ENCODE measurements at regions not wholly inside any gene's neighbourhood (a gene's known extent, or its start where the extent isn't known, plus 50 kb on each side); places are given as distances from the start of the nearest gene placed in this dataset.
A peak's percentile ranks its signal among the peaks of the same experiment; 100 is the strongest.

- H2AFZ ChIP-seq, result no peak overlapping the region
- TF ChIP-seq EZH2 (IDR thresholded peaks at IDR 0.05; ENCODE audit: borderline replicate concordance), result no peak
- TF ChIP-seq EZH2phosphoT487 (IDR thresholded peaks at IDR 0.05; ENCODE audit: low read depth, severe bottlenecking, unreplicated experiment), result no peak
- no peak for TF ChIP-seq CTCF (IDR thresholded peaks at IDR 0.05; ENCODE audit: poor library complexity)
- H3K4me1 ChIP-seq (ENCODE audit: insufficient read depth), result no peaks in the 10 kb centered on the region
- H3K27ac ChIP-seq, result no peak overlapping the region
- no peaks in the 10 kb centered on the region for H3K9me3 ChIP-seq (ENCODE audit: low read depth)
- WGBS (ENCODE audit: low lambda C conversion rate, missing lambda C conversion rate), result 41% methylated on average over 7 of the region's 7 CpGs
- H3K27me3 ChIP-seq, result no peaks in the 10 kb centered on the region
- H4K20me1 ChIP-seq (ENCODE audit: insufficient read depth, poor library complexity, severe bottlenecking), result no peaks in the 10 kb centered on the region
- DNase-seq (ENCODE audit: low spot score), result no peak
- H3K4me3 ChIP-seq, result no peak overlapping the region
- no peaks in the 10 kb centered on the region for H3K79me2 ChIP-seq
- H3K4me2 ChIP-seq, result peak overlapping the region; percentile 2
- H3K36me3 ChIP-seq (replicated peaks; ENCODE audit: insufficient read depth, low read depth), result no peaks in the 10 kb centered on the region
- H3K9me2 ChIP-seq (replicated peaks; ENCODE audit: insufficient read depth), result no peaks in the 10 kb centered on the region
These were observed 73.6 kb downstream of the KCNJ2 start for GRCh38 chr17:70242781-70243437.

GRCh38 chr17:70251706-70252105 lies 82.4 kb downstream of the KCNJ2 start:
- Histone ChIP-seq H3K4me1 (ENCODE audit: insufficient read depth) (no peaks in the 10 kb centered on the region), H3K27me3 (no peaks in the 10 kb centered on the region), H3K36me3 (replicated peaks; ENCODE audit: insufficient read depth, low read depth) (no peaks in the 10 kb centered on the region), H3K27ac (no peak overlapping the region), H4K20me1 (ENCODE audit: insufficient read depth, poor library complexity, severe bottlenecking) (no peaks in the 10 kb centered on the region), H3K4me2 (no peak overlapping the region), H3K79me2 (no peaks in the 10 kb centered on the region), H3K9me2 (replicated peaks; ENCODE audit: insufficient read depth) (no peaks in the 10 kb centered on the region), H3K9me3 (ENCODE audit: low read depth) (no peaks in the 10 kb centered on the region), H2AFZ (no peak overlapping the region), H3K4me3 (no peak overlapping the region)
- TF ChIP-seq EZH2phosphoT487 (IDR thresholded peaks at IDR 0.05; ENCODE audit: low read depth, severe bottlenecking, unreplicated experiment) (no peak), CTCF (IDR thresholded peaks at IDR 0.05; ENCODE audit: poor library complexity) (no peak), EZH2 (IDR thresholded peaks at IDR 0.05; ENCODE audit: borderline replicate concordance) (no peak)
- DNase-seq (ENCODE audit: low spot score), result no peak
- 81% methylated on average over 2 of the region's 2 CpGs for WGBS (ENCODE audit: low lambda C conversion rate, missing lambda C conversion rate)

GRCh38 chr17:70254735-70255460 lies 85.6 kb downstream of the KCNJ2 start:
- H3K27ac ChIP-seq, result no peak overlapping the region
- H3K9me3 ChIP-seq (ENCODE audit: low read depth), result no peaks in the 10 kb centered on the region
- no peak overlapping the region for H3K4me3 ChIP-seq
- H3K4me2 ChIP-seq, result no peak overlapping the region
- H3K79me2 ChIP-seq, result no peaks in the 10 kb centered on the region
- H3K36me3 ChIP-seq (replicated peaks; ENCODE audit: insufficient read depth, low read depth), result no peaks in the 10 kb centered on the region
- no peaks in the 10 kb centered on the region for H3K9me2 ChIP-seq (replicated peaks; ENCODE audit: insufficient read depth)
- WGBS (ENCODE audit: low lambda C conversion rate, missing lambda C conversion rate), result 82% methylated on average over 2 of the region's 2 CpGs
- no peak overlapping the region for H2AFZ ChIP-seq
- no peaks in the 10 kb centered on the region for H4K20me1 ChIP-seq (ENCODE audit: insufficient read depth, poor library complexity, severe bottlenecking)
- no peak for TF ChIP-seq EZH2 (IDR thresholded peaks at IDR 0.05; ENCODE audit: borderline replicate concordance)
- no peaks in the 10 kb centered on the region for H3K4me1 ChIP-seq (ENCODE audit: insufficient read depth)
- H3K27me3 ChIP-seq, result no peaks in the 10 kb centered on the region
- no peak for DNase-seq (ENCODE audit: low spot score)

GRCh38 chr17:70256751-70257150 lies 87.4 kb downstream of the KCNJ2 start:
- no peak overlapping the region for H2AFZ ChIP-seq
- H3K27me3 ChIP-seq, result no peaks in the 10 kb centered on the region
- H4K20me1 ChIP-seq (ENCODE audit: insufficient read depth, poor library complexity, severe bottlenecking), result no peaks in the 10 kb centered on the region
- H3K4me1 ChIP-seq (ENCODE audit: insufficient read depth), result no peaks in the 10 kb centered on the region
- DNase-seq (ENCODE audit: low spot score), result no peak
- no peaks in the 10 kb centered on the region for H3K9me3 ChIP-seq (ENCODE audit: low read depth)
- 82% methylated on average over 2 of the region's 2 CpGs for WGBS (ENCODE audit: low lambda C conversion rate, missing lambda C conversion rate)
- no peak overlapping the region for H3K4me2 ChIP-seq
- no peaks in the 10 kb centered on the region for H3K9me2 ChIP-seq (replicated peaks; ENCODE audit: insufficient read depth)
- no peaks in the 10 kb centered on the region for H3K36me3 ChIP-seq (replicated peaks; ENCODE audit: insufficient read depth, low read depth)
- H3K4me3 ChIP-seq, result no peak overlapping the region
- H3K27ac ChIP-seq, result no peak overlapping the region
- H3K79me2 ChIP-seq, result no peaks in the 10 kb centered on the region
- TF ChIP-seq CTCF (IDR thresholded peaks at IDR 0.05; ENCODE audit: poor library complexity) (no peak), EZH2phosphoT487 (IDR thresholded peaks at IDR 0.05; ENCODE audit: low read depth, severe bottlenecking, unreplicated experiment) (no peak)

All from hepatocyte (in vitro differentiated cells).